Tibial nerve (tissue), 4 donors: ENCODE measurements at regions not wholly inside any gene's neighbourhood (a gene's known extent, or its start where the extent isn't known, plus 50 kb on each side); places are given as distances from the start of the nearest gene placed in this dataset.
"Not testable (repeated sequence)": the region's sequence is repeated elsewhere in the genome, so short reads cannot be mapped to it uniquely, and the experiment has no call there.

Experiments used
- DNase-seq, 2 donors: peaks; one replicate each; pipeline ENCODE4 v3.0.0-alpha.2; 2019; ENCODE audit warnings: low spot score in 2 of 2
- H3K27ac ChIP-seq, 4 donors: fragments of 200-600 bp; sonication (generic) in 3 of 4; one replicate each; pipeline ENCODE4 v1.5.1; 2017 to 2019; ENCODE audit warnings: mild to moderate bottlenecking in 1 of 4
- H3K27me3 ChIP-seq, 2 donors: fragments of 200-600 bp; sonication (generic) in 1 of 2; one replicate each; pipeline versions ENCODE4 v1.5.1 to v1.6.0; 2017 to 2019
- H3K36me3 ChIP-seq, 3 donors: fragments of 200-600 bp; sonication (generic); one replicate each; pipeline ENCODE4 v1.5.1; 2018 to 2019
- H3K4me1 ChIP-seq, 4 donors: fragments of 200-600 bp; sonication (generic) in 3 of 4; one replicate each; pipeline ENCODE4 v1.5.1; 2017 to 2019
- H3K4me3 ChIP-seq, 4 donors: fragments of 200-600 bp; sonication (generic) in 3 of 4; one replicate each; pipeline ENCODE4 v1.5.1; 2017 to 2019; ENCODE audit warnings: mild to moderate bottlenecking in 1 of 4, moderate library complexity in 1 of 4
- H3K9me3 ChIP-seq, 4 donors: fragments of 200-600 bp; sonication (generic) in 3 of 4; one replicate each; pipeline ENCODE4 v1.5.1; 2017 to 2019
- CTCF ChIP-seq, 5 experiments: fragments of 200-600 bp in 3 of 5; fragments of 450-650 bp in 2 of 5; sonication (generic) in 3 of 5; IDR thresholded peaks; one replicate each; pipeline ENCODE4 v1.5.1; 2016 to 2019; ENCODE audit warnings: antibody characterized with exemption in 5 of 5, mild to moderate bottlenecking in 3 of 5, moderate library complexity in 2 of 5
- EP300 ChIP-seq, 2 donors: sonication (generic); formaldehyde crosslinking; IDR thresholded peaks; one replicate each; pipeline ENCODE4 v1.6.1; 2017; ENCODE audit warnings: antibody characterized with exemption in 2 of 2, mild to moderate bottlenecking in 1 of 2
- POLR2A ChIP-seq, 2 donors: fragments of 450-650 bp; IDR thresholded peaks; one replicate each; pipeline ENCODE4 v1.6.1; 2017; ENCODE audit warnings: antibody characterized with exemption in 2 of 2, mild to moderate bottlenecking in 2 of 2, moderate library complexity in 2 of 2
- WGBS, 2 donors: methylation state at CpG; one replicate each; pipeline ENCODE4 v1.1.5; 2018; 5-methylcytosine and 5-hydroxymethylcytosine counted together

DNA sequence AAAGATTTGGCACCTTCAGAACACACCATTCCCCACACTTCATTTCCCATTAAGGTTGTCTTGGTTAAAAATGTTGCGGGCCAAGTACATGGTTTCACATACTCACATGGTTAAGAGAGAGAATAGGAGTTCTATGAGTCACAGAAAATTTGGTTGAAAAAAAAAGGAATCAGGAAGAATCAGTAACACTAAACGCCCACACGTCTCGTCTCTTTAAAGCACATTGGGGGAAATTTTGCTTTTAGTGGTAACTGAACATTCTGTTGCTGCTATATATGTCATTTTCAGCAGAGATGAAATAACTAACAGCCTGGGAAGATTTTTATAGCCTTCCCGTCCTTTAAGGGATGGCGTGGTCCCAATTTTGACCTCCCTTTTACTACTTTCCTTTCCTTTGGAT lies 132.9 kb upstream of the ERG start:
- TF ChIP-seq POLR2A (IDR thresholded peaks at IDR 0.05) = no peak
- no peak for TF ChIP-seq EP300 (IDR thresholded peaks at IDR 0.05)
- no peak for TF ChIP-seq CTCF (IDR thresholded peaks at IDR 0.05)
- 56 to 58% methylated on average over 6 of the region's 6 CpGs for WGBS, 2 donors
- Histone ChIP-seq H3K4me3 (no peak overlapping the region), H3K27ac (no peak overlapping the region), H3K4me1 (no peaks in the 10 kb centered on the region), H3K36me3 (no peaks in the 10 kb centered on the region), H3K27me3 (no peaks in the 10 kb centered on the region), H3K9me3 (peaks cover 0 to 12% (median 0%) of the 10 kb centered on the region in 4 donors)
- DNase-seq = no peak

DNA sequence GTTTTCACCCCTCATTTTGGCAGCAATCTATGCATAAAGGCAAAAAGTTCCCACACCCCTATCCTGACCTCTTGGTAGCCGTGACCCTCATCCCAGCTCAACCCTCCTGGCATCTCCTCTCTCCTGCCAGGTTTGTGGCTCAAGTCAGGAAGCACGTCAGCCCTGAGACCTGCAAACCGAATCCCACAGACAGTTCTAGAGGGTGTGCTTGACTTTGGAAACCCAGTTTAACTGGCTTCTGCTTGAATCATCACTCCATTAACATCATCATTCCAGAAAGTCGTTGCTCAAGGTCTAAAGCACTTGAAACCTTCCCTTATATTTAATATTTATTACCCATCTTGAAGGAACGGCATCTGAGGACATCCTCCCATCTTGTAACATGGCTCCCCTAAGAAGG lies 133.4 kb upstream of the ERG start:
- no peak overlapping the region for H3K4me3 ChIP-seq
- 68 to 74% methylated on average over 5 of the region's 5 CpGs for WGBS, 2 donors
- H3K4me1 ChIP-seq = no peaks in the 10 kb centered on the region
- H3K36me3 ChIP-seq = no peaks in the 10 kb centered on the region
- H3K9me3 ChIP-seq = peaks cover 0 to 17% (median 0%) of the 10 kb centered on the region in 4 donors
- no peak for DNase-seq
- H3K27me3 ChIP-seq = no peaks in the 10 kb centered on the region
- no peak overlapping the region for H3K27ac ChIP-seq
- TF ChIP-seq POLR2A (IDR thresholded peaks at IDR 0.05) = no peak
- TF ChIP-seq EP300 (IDR thresholded peaks at IDR 0.05) = no peak
- no peak for TF ChIP-seq CTCF (IDR thresholded peaks at IDR 0.05)

DNA sequence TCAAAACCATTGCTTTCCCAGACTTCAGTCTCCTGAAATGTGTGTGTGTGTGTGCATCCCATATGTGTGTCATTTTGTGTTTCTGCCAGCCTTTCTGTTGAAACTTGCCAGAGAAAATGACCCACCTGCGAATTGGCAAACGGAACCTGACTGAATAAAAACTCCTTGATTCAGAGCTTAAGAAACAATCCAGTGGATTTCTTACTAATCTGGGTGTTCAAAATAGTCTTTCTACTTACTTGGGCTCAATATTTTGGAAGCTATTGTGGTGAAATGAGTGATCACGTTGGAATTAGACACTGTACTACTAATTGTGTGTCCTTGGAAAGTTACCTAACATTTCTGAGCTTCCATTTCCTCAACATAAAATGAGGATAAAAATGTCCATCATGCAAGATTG lies 138.9 kb upstream of the ERG start:
- H3K27ac ChIP-seq = no peak overlapping the region
- DNase-seq = no peak
- no peak overlapping the region for H3K4me3 ChIP-seq
- H3K4me1 ChIP-seq = no peaks in the 10 kb centered on the region
- peaks cover 0 to 8% (median 0%) of the 10 kb centered on the region in 4 donors for H3K9me3 ChIP-seq
- 80 to 83% methylated on average over 3 of the region's 3 CpGs for WGBS, 2 donors
- no peaks in the 10 kb centered on the region for H3K36me3 ChIP-seq
- H3K27me3 ChIP-seq = no peaks in the 10 kb centered on the region
- no peak for TF ChIP-seq CTCF (IDR thresholded peaks at IDR 0.05)
- no peak for TF ChIP-seq POLR2A (IDR thresholded peaks at IDR 0.05)
- no peak for TF ChIP-seq EP300 (IDR thresholded peaks at IDR 0.05)

DNA sequence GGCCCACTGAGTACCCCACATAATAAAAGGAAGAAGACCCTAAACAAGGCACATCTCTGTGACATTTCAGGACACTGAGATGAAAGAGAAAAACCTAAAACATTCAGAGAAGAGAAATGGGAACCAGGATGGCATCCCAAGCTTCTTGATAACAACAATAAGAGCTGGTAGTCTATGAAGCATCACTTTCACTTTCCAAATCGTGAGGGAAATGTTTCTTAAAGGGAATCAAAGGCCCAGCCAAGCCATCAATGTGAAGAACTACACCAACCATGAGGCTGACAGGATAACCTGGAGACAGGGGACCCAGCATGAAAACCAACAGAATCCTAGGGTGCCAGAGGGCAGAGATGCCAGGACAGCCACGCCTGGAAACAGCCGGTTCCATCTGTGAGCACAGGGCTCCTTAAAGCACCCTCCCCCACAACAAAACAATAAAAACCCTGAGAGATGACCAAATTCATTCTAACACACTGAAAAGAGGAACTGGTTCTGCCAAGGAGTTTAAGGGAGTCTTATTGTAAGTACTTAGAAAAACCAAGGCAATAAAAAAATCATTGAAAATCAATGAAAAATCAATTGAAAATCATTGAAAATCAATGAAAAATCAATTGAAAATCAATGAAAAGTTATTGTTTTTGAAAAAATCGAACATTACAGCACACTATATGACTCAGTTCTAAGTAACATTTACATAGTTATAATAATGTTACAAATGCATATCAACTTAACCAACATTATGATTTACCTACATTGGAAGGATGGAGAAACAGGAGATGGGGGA lies 141.5 kb upstream of the ERG start:
- TF ChIP-seq POLR2A (IDR thresholded peaks at IDR 0.05) (no peak), CTCF (IDR thresholded peaks at IDR 0.05) (no peak), EP300 (IDR thresholded peaks at IDR 0.05) (no peak)
- H3K4me3 ChIP-seq = no peak overlapping the region
- 58% methylated on average over 4 of the region's 4 CpGs for WGBS, 2 donors

GRCh38 chr21:38640355-38640742 lies 142.1 kb upstream of the ERG start:
- H3K4me3 ChIP-seq = not testable (repeated sequence)

More for the DNA sequence above, 141.5 kb upstream of the ERG start:
- H3K9me3 ChIP-seq = peaks cover 0 to 8% (median 0%) of the 10 kb centered on the region in 4 donors
- H3K27ac ChIP-seq = no peak overlapping the region
- no peaks in the 10 kb centered on the region for H3K27me3 ChIP-seq
- H3K36me3 ChIP-seq = no peaks in the 10 kb centered on the region
- no peak for DNase-seq
- no peaks in the 10 kb centered on the region for H3K4me1 ChIP-seq

More at GRCh38 chr21:38640355-38640742, 142.1 kb upstream of the ERG start:
- H3K9me3 ChIP-seq, H3K27ac ChIP-seq, H3K36me3 ChIP-seq, H3K27me3 ChIP-seq, DNase-seq, H3K4me1 ChIP-seq: not testable (repeated sequence)
- WGBS, 2 donors = 90 to 94% methylated on average over 5 of the region's 5 CpGs
